ENCODE measurements at regions not wholly inside any gene's neighbourhood (a gene's known extent, or its start where the extent isn't known, plus 50 kb on each side); places are given as distances from the start of the nearest gene placed in this dataset.

GRCh38 chr3:177551431-177551836 is 354.2 kb upstream of the TBL1XR1 start (continued):
- TF ChIP-seq TCF7 (CRISPR knock-in tag; IDR thresholded peaks at IDR 0.05; ENCODE audit: low read depth) = no peak
- TF ChIP-seq ATF3 (CRISPR knock-in tag; conservative IDR thresholded peaks at IDR 0.05) = no peak
- TF ChIP-seq USF2 (CRISPR knock-in tag; IDR thresholded peaks at IDR 0.05) = no peak
- TF ChIP-seq OVOL2 (CRISPR knock-in tag; IDR thresholded peaks at IDR 0.05; ENCODE audit: borderline replicate concordance) = no peak
- no peak for TF ChIP-seq MAX (CRISPR knock-in tag; IDR thresholded peaks at IDR 0.05)
- TF ChIP-seq KAT7 (CRISPR knock-in tag; IDR thresholded peaks at IDR 0.05; ENCODE audit: borderline replicate concordance) = no peak
- no peak for TF ChIP-seq ATF6 (CRISPR knock-in tag; IDR thresholded peaks at IDR 0.05)
- no peak for TF ChIP-seq FOXP1 (CRISPR knock-in tag; IDR thresholded peaks at IDR 0.05; ENCODE audit: borderline replicate concordance)
- TF ChIP-seq USF1 (CRISPR knock-in tag; IDR thresholded peaks at IDR 0.05) = no peak
- TF ChIP-seq STAT6 (CRISPR knock-in tag; conservative IDR thresholded peaks at IDR 0.05; ENCODE audit: low read depth) = no peak
- no peak for TF ChIP-seq ZNF317 (CRISPR knock-in tag; IDR thresholded peaks at IDR 0.05; ENCODE audit: borderline replicate concordance, low read depth)
- TF ChIP-seq EMX1 (CRISPR knock-in tag; IDR thresholded peaks at IDR 0.05) = no peak
- TF ChIP-seq GRHL2 (CRISPR knock-in tag; IDR thresholded peaks at IDR 0.05; ENCODE audit: insufficient replicate concordance, severe bottlenecking) = no peak
- no peak for TF ChIP-seq HMGA2 (CRISPR knock-in tag; IDR thresholded peaks at IDR 0.05)

GRCh38 chr3:177552051-177552450 is 354.8 kb upstream of the TBL1XR1 start:
- no peaks in the 10 kb centered on the region for H3K36me3 Mint-ChIP-seq
- DNase-seq (ENCODE audit: low spot score) (no peak), ATAC-seq (no peak)
- POLR2A ChIA-PET = interaction anchor here (0.6 kb wide), 1 partner anchor 417 kb away, joined by 3 read pairs; no protein-coding TSS in a partner anchor
- H3K4me3 Mint-ChIP-seq = no peak overlapping the region
- CTCF ChIA-PET = no interaction called here
- no peaks in the 10 kb centered on the region for H3K9me3 Mint-ChIP-seq
- peaks cover 50% of the 10 kb centered on the region for H3K4me1 Mint-ChIP-seq
- H3K27me3 Mint-ChIP-seq (ENCODE audit: low read depth) = no peaks in the 10 kb centered on the region
- H3K27ac Mint-ChIP-seq = no peak overlapping the region
- TF ChIP-seq KAT7 (CRISPR knock-in tag; IDR thresholded peaks at IDR 0.05; ENCODE audit: borderline replicate concordance) = no peak
- TF ChIP-seq ESRRA (CRISPR knock-in tag; IDR thresholded peaks at IDR 0.05; ENCODE audit: borderline replicate concordance) = no peak
- no peak for TF ChIP-seq E2F1 (CRISPR knock-in tag; IDR thresholded peaks at IDR 0.05)
- no peak for TF ChIP-seq CBFB (CRISPR knock-in tag; IDR thresholded peaks at IDR 0.05; ENCODE audit: low read depth)
- TF ChIP-seq ZSCAN18 (CRISPR knock-in tag; IDR thresholded peaks at IDR 0.05) = no peak
- no peak for TF ChIP-seq IRF2 (CRISPR knock-in tag; IDR thresholded peaks at IDR 0.05; ENCODE audit: borderline replicate concordance, low read depth)
- TF ChIP-seq FOXJ3 (CRISPR knock-in tag; IDR thresholded peaks at IDR 0.05; ENCODE audit: borderline replicate concordance) = no peak
- no peak for TF ChIP-seq ATF2 (CRISPR knock-in tag; IDR thresholded peaks at IDR 0.05; ENCODE audit: borderline replicate concordance, low read depth)
- TF ChIP-seq GRHL2 (CRISPR knock-in tag; IDR thresholded peaks at IDR 0.05; ENCODE audit: insufficient replicate concordance, severe bottlenecking) = no peak
- no peak for TF ChIP-seq E2F5 (CRISPR knock-in tag; IDR thresholded peaks at IDR 0.05)
